G401 (cell line): ENCODE measurements at regions not wholly inside any gene's neighbourhood (a gene's known extent, or its start where the extent isn't known, plus 50 kb on each side); places are given as distances from the start of the nearest gene placed in this dataset.
A peak's percentile ranks its signal among the peaks of the same experiment; 100 is the strongest.

Source experiments
- DNase-seq: peaks from one replicate; pipeline ENCODE4 v3.0.0-alpha.2; 2015; ENCODE audit warnings: low spot score
- in situ Hi-C: cut with HindIII; loops from 2 replicates; pipeline ENCODE4 v1.10.0; 2016; ENCODE audit warnings: low sequenced_read_pairs, mixed read lengths

DNA sequence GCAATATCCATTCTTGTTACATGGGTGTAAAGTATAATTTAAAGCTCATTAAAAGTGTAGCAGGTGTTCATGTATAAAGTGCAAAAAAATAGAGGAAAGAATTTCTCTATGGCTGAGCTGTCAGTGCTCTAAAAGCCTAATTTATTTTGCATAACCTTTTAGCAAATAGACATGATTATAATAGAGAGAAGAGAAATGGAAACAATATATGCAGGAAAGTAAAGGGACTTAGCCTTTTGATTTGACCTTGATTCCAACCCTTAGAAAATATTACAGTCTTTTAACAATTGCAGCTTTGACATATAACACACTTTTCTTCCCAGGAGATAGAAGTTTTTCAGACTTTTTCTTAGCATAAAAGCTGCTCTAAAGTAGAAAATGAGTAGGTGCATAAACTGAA lies 978.3 kb downstream of the PCDH18 start:
- no peak for DNase-seq
- in situ Hi-C loops = no loop called here

DNA sequence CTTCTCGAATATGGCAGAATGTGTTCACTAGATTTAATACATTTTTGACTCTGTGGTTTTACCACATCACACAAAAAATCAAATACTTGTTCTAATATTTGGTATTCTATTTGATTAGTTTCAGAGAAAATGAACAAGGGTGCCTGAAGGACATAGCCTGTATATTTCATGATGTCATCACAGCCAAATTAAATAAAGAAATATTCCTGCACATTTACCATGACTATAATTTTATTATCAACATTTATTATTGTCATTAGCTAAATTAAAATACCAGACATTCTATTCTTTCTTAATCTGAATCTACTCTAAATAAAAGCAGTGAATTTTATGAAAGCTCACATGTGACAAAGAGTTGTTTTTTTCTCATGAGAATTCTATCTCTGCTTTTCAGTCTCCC lies 980.5 kb downstream of the PCDH18 start:
- in situ Hi-C loops = no loop called here
- no peak for DNase-seq

DNA sequence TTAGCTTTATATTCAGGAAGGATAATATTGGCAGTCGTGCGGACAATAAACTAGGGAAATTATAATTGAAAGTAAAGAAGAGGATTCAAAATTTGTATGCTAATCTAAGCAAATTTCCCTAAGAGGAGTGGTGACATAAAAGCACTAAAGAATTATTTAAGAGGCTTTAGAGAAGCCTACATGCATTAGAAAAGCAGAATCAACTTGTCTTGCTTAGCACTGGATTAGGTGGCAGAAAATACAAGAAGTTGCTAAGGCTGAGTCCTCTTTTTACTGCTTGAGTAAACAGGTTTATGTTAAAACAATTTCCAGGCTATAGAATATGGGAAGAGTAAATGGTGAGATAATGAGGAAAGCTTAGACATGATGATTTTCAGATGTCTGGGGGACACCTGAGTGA lies 991.5 kb downstream of the PCDH18 start:
- in situ Hi-C loops = no loop called here

DNA sequence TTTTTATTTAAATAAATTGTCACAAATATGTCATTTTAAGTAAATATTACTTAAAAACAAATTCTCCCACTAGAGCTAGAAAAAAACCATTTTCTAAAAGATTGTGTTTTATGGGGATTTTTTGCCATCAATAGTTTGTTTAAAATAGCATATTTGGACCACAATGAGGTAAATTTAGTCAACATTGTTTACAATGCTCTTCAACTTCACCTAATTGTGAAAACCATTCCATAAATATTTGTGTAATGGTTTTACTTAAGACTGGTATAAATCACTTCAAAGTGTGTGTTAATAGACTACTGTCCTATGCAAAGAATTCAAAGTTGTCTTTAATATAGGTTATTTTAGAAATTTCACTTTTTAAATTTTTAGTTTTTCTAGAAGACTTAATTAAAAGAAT lies 1004.2 kb downstream of the PCDH18 start:
- no peak for DNase-seq
- in situ Hi-C loops = no loop called here

More for the DNA sequence above, 991.5 kb downstream of the PCDH18 start:
- DNase-seq = no peak

DNA sequence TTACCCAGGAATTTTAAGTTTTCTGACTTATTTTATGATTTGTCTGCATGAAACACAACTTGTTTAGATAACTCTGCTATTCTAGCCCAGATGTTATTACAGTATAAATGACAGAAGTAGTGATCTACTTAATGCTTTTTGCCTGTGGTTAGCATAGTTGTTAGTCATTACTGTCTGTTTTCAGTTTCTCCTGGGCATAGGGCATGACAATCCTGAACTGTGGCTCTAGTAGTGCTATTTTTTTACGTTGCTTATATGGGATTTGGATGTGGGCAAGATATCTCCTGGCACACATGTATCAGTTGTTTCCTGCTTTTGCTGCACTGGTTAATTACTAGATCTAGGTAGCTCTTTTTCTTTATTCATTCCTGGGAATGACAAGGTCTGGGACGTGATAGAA lies 1005.8 kb downstream of the PCDH18 start:
- in situ Hi-C loops = no loop called here

DNA sequence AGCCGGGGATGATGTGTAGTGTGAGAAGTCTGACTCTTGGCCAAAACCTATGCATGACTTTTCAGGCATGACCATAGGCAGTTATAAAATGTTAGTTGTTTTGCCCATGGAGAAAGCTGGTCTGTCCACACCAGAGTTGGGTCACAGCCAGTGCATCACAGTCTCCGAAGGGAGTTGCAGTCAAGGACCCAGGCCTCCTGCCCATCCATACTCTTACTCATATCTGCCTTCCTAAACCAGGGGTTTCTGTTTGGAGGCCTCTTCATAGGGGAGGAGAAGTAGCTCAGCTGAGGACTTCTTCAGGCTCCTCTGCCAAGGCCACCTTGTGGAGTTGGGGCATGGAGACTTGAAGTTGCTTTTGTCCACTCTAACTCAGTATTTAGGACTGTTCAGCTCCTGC lies 1008.3 kb downstream of the PCDH18 start:
- no peak for DNase-seq
- in situ Hi-C loops = no loop called here

More for the DNA sequence above, 1005.8 kb downstream of the PCDH18 start:
- no peak for DNase-seq

DNA sequence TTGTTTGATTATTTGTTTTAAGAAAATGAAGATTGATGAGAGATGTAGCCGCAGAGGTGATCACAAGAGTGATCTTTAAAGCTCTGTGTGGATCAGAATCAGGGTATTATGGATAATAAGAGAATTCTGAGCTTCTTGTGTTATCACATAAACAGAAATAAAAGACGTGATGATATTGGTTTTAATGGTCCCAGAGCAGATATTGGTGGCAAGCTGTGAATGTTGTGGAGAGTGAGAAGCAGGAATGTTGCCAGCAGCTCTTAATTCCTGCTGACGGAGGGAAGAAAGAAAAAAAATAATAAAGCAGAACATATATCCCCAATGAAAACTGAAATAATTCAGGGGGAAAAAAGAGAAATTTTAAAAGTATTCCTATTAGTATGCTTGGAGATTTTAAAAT lies 1015.9 kb downstream of the PCDH18 start:
- DNase-seq = no peak
- in situ Hi-C loops = no loop called here

DNA sequence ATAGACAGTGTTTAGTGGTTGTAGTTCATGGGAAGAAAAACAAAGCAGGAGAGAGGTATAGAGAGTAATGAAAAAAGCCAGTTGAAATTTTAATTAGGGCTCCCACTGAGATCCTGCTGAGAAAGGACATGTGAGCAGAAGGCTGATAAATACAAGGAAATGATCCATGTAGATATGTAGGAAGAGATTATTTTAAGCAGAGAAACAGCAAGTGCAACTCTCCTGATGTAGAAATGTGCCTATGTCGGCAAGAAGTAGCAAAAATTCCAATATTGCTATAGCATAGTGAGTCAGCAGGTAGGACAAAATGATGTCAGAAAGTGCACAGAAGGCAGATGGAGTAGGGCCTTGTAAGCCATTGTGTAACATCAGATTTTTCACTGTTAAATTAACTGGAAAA lies 1027.3 kb downstream of the PCDH18 start:
- in situ Hi-C loops = no loop called here
- no peak for DNase-seq

DNA sequence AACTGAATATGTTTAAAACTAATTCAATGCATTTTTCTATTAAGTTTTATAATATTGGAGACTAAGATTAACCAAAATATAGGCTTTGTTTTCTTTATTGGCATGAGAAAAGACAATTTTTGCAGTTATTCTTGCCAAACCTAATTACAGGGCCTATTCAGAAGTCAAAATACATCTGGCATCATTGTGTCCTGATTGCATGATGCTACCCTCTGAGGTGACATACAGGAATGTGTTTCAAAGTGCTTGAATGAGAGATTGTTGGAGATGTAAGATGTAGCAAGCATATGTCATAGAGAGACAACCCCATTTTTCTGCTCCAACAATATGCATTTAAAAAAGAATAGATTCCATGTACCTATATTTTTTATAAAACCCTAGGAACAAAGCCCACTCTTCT lies 1036.4 kb downstream of the PCDH18 start:
- in situ Hi-C loops = no loop called here
- DNase-seq = no peak

DNA sequence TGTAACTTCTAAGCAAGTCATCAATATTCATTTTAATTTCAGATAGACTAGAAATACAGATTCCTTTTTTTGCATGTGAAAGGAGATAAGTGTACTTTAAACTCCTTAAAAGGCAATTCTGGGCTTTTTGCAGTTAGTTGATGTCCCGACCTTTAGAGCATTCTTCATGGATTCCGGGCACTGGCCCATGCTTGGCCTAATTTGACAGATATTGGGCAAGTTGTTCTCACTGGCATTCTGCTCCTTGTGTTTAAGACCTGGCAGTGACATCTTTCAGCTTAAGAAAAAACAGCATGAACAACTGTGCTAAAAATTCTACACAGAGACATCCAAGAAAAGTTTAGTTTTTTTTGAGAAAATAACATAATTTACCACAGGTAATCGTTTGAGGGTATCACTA lies 1037.2 kb downstream of the PCDH18 start:
- in situ Hi-C loops = no loop called here

DNA sequence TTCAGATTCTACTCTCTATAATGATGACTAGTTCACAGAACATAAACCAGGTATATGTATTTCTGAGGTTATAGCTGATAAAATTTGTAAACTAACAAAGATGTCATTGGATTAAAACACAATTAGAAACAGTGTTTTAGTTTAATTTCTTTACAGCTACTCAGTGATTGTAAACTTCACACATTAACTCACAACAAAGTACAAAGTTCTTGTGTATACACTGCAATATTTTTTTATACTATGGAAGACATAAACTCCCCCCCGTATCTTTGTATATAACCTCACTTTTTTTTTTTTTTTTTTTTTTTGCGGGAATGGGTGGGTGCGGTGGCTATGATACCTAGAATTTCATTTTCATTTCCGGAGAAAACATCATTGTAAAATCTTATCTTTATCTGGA lies 1043.2 kb downstream of the PCDH18 start:
- in situ Hi-C loops = no loop called here
- no peak for DNase-seq

More for the DNA sequence above, 1037.2 kb downstream of the PCDH18 start:
- DNase-seq = peak; percentile 27

DNA sequence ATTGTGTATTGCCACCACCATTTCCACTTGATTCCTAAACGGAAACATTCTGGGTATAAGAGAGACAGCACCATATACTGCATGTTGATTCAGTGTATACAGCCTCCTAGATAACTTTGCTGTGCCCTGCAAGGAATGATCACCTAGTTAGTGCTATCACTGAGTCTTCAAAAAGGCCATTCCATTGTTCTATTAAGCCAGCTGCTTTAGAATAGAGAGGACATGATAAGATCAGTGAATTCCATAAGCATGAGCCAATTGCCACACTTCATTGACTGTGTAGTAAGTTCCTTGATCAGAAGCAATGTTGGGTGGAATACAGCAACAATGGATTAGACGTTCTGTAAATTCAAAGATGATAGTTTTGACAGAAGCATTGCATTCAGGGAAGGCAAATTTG lies 1047.3 kb downstream of the PCDH18 start:
- in situ Hi-C loops = no loop called here
- no peak for DNase-seq

DNA sequence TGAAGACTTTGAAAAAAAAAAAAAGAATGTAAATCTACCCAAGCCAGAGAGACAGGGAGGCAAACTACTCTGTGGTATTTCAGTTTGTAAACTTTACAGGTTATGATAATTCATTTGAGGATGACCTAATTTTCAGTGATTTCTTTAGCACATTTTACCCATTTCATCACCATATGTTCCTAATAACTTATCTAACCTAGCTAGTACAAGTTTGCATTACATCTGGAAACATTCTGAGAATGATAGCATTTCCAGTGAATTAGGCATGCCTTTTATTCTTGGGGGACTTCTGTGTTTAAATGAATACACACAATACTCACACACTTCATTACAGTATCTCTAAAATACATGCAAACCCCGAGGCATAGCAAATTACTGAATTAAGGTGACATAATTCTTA lies 1055.5 kb downstream of the PCDH18 start:
- no peak for DNase-seq
- in situ Hi-C loops = no loop called here

DNA sequence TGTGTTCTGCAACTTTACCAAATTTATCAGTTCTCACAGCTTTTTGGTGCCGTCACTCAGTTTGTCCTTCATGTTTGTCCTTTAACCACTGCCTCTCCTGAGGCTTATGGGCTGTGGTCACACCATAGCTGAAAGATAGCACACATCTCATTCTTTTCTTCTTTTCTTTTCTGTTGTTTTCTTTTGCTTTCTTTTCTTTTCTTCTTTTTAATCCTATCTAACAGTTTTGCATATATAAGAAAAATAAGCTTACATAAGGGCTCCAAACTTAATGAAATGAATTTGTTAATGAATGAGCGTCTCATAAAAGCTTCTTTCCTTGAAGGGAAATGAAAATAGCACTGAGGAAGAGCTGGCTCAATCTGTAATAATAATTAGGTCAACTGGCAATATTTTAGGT lies 1061.2 kb downstream of the PCDH18 start:
- no peak for DNase-seq
- in situ Hi-C loops = no loop called here

DNA sequence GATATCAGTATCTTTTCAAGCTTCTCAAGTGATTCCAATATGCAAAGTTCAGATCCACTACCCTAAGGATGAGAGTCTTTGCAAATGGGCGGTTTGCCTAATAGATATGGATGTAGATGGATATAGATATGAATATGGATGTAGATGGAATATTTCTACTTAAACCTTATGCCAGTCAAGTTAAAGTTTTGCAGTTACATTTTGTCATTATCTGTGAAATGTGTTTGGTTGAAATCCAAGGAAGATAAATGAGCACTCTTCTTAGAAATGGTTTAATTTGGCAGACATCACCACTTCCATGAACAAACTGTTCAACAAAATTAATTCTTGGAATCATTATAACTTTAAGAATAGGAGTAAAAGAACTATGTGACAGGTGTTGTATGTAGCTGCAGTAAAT lies 1066.6 kb downstream of the PCDH18 start:
- in situ Hi-C loops = no loop called here

DNA sequence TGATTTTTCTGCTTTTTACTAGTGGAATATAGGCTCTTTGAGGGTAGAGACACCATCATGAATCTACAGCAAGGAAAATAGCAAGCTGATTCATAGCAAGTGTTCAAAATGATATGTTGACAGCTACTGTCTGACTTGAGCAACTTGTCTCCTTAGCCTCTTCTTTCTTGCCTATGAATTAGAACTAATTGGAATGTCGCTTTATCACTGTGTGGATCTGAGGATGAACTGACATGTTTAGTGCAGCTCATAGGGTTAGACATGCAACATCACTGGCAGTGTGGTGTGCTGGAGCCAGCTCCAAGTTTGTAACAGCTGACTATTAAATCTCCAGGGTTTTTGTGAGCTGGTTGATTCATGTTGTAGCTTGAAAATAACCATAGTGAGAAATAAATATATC lies 1068.4 kb downstream of the PCDH18 start:
- in situ Hi-C loops = no loop called here
- DNase-seq = no peak

More for the DNA sequence above, 1066.6 kb downstream of the PCDH18 start:
- no peak for DNase-seq

DNA sequence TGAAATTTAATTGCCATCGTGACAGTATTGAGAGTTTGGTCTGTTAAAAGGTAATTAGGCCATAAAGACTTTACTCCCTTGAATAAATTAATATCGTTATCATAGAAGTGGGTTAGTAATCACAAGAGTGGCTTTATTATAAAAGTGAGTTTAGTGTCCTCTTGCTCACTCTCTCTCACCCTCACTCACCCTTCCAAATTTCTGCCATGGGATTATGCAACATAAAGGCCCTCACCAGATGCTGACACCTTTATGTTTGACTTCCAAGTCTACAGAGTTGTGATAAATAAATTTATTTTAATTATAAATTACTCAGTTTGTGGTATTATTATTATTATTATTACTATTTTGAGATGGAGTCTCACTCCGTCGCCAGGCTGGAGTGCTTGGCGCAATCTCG lies 1070.8 kb downstream of the PCDH18 start:
- in situ Hi-C loops = no loop called here
- DNase-seq = no peak

DNA sequence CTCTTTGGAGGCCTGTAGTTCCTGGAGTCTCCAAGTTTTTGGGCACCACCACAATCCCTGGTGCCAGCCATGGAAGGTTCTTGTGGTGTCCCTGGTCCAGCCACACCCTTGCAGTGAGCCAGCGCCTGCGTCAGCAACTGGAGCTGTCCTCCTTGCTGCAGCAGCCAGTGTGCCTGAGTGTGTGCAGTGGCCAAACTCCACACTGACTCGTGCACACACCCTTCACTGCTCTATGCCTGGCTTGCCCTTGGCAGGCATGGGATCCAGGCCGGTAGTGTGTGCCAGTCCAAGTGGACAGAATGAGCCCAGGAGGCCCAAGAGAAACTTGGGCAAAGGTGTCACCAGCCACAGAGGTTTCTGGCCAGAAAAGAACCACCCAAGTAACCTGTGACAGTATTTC lies 1074.0 kb downstream of the PCDH18 start:
- DNase-seq = no peak
- in situ Hi-C loops = no loop called here

DNA sequence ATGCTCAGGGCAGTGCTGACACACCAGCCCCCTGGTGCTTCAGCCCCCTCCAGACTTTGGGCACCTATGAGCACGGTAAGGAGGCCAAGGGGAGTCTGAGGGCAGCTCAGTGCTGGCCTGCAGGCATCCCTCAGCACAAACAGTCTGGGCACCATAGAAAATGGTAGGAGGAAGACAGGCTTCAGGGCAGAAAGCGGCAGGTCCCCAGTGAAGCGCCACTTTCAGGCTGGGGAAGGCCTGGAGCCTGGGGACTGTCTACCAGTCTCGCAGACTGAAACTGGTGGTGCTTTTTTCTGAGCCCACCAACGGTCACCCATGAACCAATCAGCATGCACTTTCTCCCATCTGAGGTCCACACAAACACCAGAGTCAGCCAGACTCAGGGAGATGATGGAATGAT lies 1074.7 kb downstream of the PCDH18 start:
- DNase-seq = no peak
- in situ Hi-C loops = no loop called here

DNA sequence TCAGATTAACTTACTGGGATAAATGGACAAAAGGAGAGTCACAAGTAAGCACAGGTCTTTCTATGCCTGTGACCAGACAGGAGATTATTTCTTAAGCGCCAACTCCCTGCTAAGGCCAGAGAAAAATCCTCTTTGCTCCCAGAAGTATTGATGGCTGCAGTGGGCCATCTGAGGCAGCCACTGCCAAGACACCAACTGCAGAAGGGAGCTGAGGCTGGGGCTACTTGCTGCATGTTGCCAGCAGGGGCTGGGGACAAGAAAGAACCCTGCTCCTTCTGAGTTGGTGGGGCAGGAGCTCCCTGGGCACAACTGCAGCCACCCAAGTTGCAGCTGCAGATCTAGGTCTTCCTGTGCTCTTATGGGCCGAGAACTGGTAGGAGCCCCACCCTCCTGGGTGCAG lies 1075.3 kb downstream of the PCDH18 start:
- in situ Hi-C loops = no loop called here
- no peak for DNase-seq

DNA sequence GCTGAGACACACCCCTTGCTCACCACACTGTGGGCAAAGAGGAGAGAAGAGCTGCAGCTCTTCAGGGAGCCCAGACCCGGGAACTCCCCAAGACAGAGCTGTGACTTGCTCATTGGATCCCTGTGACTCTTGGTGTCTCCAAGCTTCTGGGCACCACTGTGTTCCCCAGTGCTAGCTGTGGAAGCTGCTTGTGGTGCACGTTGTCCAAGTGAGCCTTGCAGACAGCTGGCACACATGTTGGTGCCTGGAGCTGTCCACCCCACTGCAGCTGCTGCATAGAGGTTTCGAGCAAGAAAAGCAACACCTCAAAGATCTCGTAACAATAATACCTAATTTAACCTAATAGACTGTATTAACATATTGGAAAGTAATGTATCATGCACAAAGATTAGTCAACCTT lies 1089.3 kb downstream of the PCDH18 start:
- in situ Hi-C loops = no loop called here
- DNase-seq = no peak

DNA sequence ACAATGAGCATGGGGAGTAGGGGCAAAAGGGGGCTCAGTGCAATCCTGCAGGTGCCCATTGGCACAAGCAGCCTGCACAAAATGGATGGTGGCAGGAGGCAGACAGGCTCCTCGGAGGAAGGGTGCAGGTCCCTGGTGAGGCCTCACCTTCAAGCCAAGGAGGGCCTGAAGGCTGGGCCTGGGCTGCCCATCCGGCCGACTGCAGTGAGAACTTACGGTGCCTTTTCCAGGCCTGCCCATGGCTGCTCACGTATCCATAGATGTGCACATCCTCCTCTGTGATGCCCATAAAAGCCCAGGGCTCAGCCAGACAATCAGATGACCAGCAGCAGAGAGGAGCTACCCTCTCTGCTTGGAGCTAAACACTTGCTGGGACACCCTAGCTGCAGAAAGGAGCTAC lies 1089.8 kb downstream of the PCDH18 start:
- in situ Hi-C loops = no loop called here

More for the DNA sequence above, 1089.8 kb downstream of the PCDH18 start:
- no peak for DNase-seq
